H1 (cell line): ENCODE measurements at regions not wholly inside any gene's neighbourhood (a gene's known extent, or its start where the extent isn't known, plus 50 kb on each side); places are given as distances from the start of the nearest gene placed in this dataset.

ENCODE experiments used
- CTCF ChIP-seq, 3 experiments: IDR thresholded peaks; 1 replicate in 2 of 3; 2 replicates in 1 of 3; pipeline versions ENCODE4 v1.5.1 to v1.6.1; 2011; ENCODE audit warnings: low read length in 3 of 3, mild to moderate bottlenecking in 3 of 3, inconsistent platforms in 2 of 3, low read depth in 1 of 3, moderate library complexity in 1 of 3; ENCODE audit not compliant: insufficient read depth in 1 of 3; ENCODE audit errors: control extremely low read depth in 1 of 3
- FOSL1 ChIP-seq: IDR thresholded peaks from 2 replicates; pipeline ENCODE4 v1.6.1; 2011; ENCODE audit warnings: mild to moderate bottlenecking, low read depth, low read length, moderate library complexity; ENCODE audit not compliant: insufficient read depth
- NANOG ChIP-seq: IDR thresholded peaks from 2 replicates; pipeline ENCODE4 v1.6.1; 2011; ENCODE audit warnings: low read length, low read depth, mild to moderate bottlenecking, inconsistent platforms; ENCODE audit not compliant: insufficient read depth, poor library complexity, severe bottlenecking
- POLR2A ChIP-seq, 2 experiments: IDR thresholded peaks; 1 replicate in 1 of 2; 2 replicates in 1 of 2; pipeline ENCODE4 v1.6.1; 2011; ENCODE audit warnings: low read depth in 2 of 2, low read length in 2 of 2, mild to moderate bottlenecking in 2 of 2; ENCODE audit errors: control extremely low read depth in 1 of 2
- POLR2AphosphoS5 ChIP-seq: IDR thresholded peaks from 2 replicates; pipeline ENCODE4 v1.6.1; 2011; ENCODE audit warnings: low read depth, low read length
- SRF ChIP-seq: IDR thresholded peaks from 2 replicates; pipeline ENCODE4 v1.6.1; 2011; ENCODE audit warnings: mild to moderate bottlenecking, low read depth, low read length, moderate library complexity
- YY1 ChIP-seq: IDR thresholded peaks from 2 replicates; pipeline ENCODE4 v1.6.1; 2011; ENCODE audit warnings: low read depth, mild to moderate bottlenecking, low read length
- TF ChIP-seq, protein P1 (sequence below): IDR thresholded peaks from 2 replicates; pipeline ENCODE4 v1.6.1; 2011; ENCODE audit warnings: low read depth, mild to moderate bottlenecking, low read length; ENCODE audit not compliant: insufficient read depth

DNA sequence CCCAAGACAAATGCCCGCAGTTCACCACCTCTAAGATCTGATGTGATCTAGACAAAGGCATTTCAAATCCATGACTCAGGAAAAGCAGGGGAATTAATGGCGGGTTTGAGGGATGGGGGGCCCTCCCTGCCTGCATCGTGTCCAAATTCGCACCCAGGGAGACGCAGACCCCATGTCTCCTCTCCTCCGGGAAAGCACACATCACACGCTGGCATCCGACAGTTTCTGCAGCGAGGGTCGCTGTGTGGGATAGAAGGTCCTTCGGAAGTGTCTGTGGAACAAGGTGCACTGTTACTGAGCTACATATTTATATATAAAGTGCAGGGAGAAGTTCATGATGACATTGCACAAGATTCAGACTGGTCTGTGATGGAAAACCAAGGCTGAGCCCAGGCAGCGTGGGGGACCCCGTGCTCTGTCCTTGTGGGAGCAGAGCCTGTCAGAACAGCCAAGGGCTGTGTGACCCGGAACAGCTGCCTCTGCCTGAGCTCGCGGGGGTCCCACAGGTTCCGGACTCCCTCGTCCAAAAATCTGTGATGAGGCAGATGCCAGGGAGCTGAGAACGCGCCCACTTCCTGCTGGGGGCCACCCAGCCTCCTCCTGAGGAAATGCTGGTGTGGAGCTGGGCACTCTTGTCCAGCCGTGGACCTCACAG, 82.3 kb upstream of the CTDP1 start:
- TF ChIP-seq CTCF (IDR thresholded peaks at IDR 0.05; ENCODE audit: control extremely low read depth in 1 of 3, insufficient read depth in 1 of 3, low read depth in 1 of 3, low read length in 3 of 3) (no peak), POLR2A (IDR thresholded peaks at IDR 0.05; ENCODE audit: control extremely low read depth in 1 of 2, low read depth in 2 of 2, low read length in 2 of 2) (no peak), POLR2AphosphoS5 (no peak), YY1 (no peak), SRF (no peak), NANOG (no peak), FOSL1 (no peak)
- TF ChIP-seq, protein P1, sequence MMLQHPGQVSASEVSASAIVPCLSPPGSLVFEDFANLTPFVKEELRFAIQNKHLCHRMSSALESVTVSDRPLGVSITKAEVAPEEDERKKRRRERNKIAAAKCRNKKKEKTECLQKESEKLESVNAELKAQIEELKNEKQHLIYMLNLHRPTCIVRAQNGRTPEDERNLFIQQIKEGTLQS: no peak
